22Rv1 (cell line): ENCODE measurements at regions not wholly inside any gene's neighbourhood (a gene's known extent, or its start where the extent isn't known, plus 50 kb on each side); places are given as distances from the start of the nearest gene placed in this dataset.

Source experiments
- CTCF ChIP-seq: fragments of 450-650 bp; IDR thresholded peaks from 2 replicates; pipeline ENCODE4 v1.5.1; 2017; ENCODE audit warnings: mild to moderate bottlenecking
- ZFX ChIP-seq: fragments of 450-650 bp; IDR thresholded peaks from 2 replicates; pipeline ENCODE4 v1.6.1; 2017; ENCODE audit warnings: antibody characterized with exemption, borderline replicate concordance

GRCh38 chr9:103574056-103574455 lies 520.1 kb upstream of the SMC2 start:
- no peak for TF ChIP-seq CTCF
- no peak for TF ChIP-seq ZFX
